GM12878 (cell line): ENCODE measurements at regions not wholly inside any gene's neighbourhood (a gene's known extent, or its start where the extent isn't known, plus 50 kb on each side); places are given as distances from the start of the nearest gene placed in this dataset.
A peak's percentile ranks its signal among the peaks of the same experiment; 100 is the strongest.

Experiments used
- ATAC-seq: fragments of 200-7000 bp; cut with Tn5 transposase; 3 replicates; pipeline ENCODE4 v1.9.1; 2020; ENCODE audit warnings: mild to moderate bottlenecking, moderate library complexity
- BruUV-seq: library from RNA; stranded (reverse); fragments of 400-500 nt; replicated peaks from 2 replicates; lab custom pipeline; 2021; lab: Mats Ljungman, UMichigan
- CTCF ChIA-PET: fragments of 300-600 bp; sonication (Branson Sonifier 250); formaldehyde crosslinking; extraction: SDS; loops from one replicate; lab custom pipeline; 2021; ENCODE audit warnings: inconsistent platforms; lab: Yijun Ruan, JAX
- POLR2A ChIA-PET: fragments of 350-600 bp; formaldehyde crosslinking; extraction: SDS; loops from one replicate; lab custom pipeline; 2021; ENCODE audit warnings: inconsistent platforms; lab: Charles Lee
- RAD21 ChIA-PET: fragments of 300-600 bp; sonication (Branson Sonifier 250); formaldehyde crosslinking; loops from one replicate; lab custom pipeline; 2023; ENCODE audit warnings: antibody characterized with exemption; ENCODE audit not compliant: unreplicated experiment; lab: Charles Lee
- SMC1A ChIA-PET: fragments of 300-600 bp; sonication (Branson Sonifier 250); formaldehyde crosslinking; loops from one replicate; lab custom pipeline; 2023; ENCODE audit not compliant: unreplicated experiment, uncharacterized antibody; lab: Charles Lee
- DNase-seq: peaks from one replicate; pipeline ENCODE4 v3.0.0-alpha.2; 2011; ENCODE audit warnings: low read depth, low spot score
- FAIRE-seq: peaks from 3 replicates; lab custom pipeline; 2011; peaks lifted over from hg19 to GRCh38; lab: Jason Lieb, UNC
- H2AFZ ChIP-seq: 2 replicates; pipeline ENCODE4 v1.6.0; 2011; ENCODE audit warnings: low read depth, low read length, control low read depth; ENCODE audit not compliant: control insufficient read depth
- H3K27ac ChIP-seq: 2 replicates; pipeline ENCODE4 v1.5.1; 2011; ENCODE audit warnings: control low read depth; ENCODE audit not compliant: control insufficient read depth, insufficient read depth
- H3K27me3 ChIP-seq, 2 experiments: replicated peaks in 1 of 2; 2 replicates each; pipeline versions ENCODE4 v1.6.0 to v1.6.1; 2011; ENCODE audit warnings: low read length in 1 of 2; ENCODE audit not compliant: control insufficient read depth in 2 of 2, insufficient read depth in 2 of 2
- H3K36me3 ChIP-seq, 2 experiments: 2 replicates each; pipeline ENCODE4 v1.5.1; 2011; ENCODE audit warnings: low read length in 1 of 2; ENCODE audit not compliant: control insufficient read depth in 2 of 2, insufficient read depth in 2 of 2
- H3K4me1 ChIP-seq: 2 replicates; pipeline ENCODE4 v1.6.1; 2011; ENCODE audit warnings: mild to moderate bottlenecking, low read length, moderate library complexity, mixed read lengths; ENCODE audit not compliant: control insufficient read depth, insufficient read depth
- H3K4me2 ChIP-seq: 2 replicates; pipeline ENCODE4 v1.6.0; 2011; ENCODE audit warnings: control low read depth; ENCODE audit not compliant: control insufficient read depth, insufficient read depth
- H3K4me3 ChIP-seq: fragments of 200-600 bp; sonication (generic); 2 replicates; pipeline ENCODE4 v1.5.1; 2016
- H3K79me2 ChIP-seq: 2 replicates; pipeline ENCODE4 v1.6.0; 2011; ENCODE audit warnings: low read length; ENCODE audit not compliant: control insufficient read depth, insufficient read depth
- H3K9ac ChIP-seq: 2 replicates; pipeline ENCODE4 v1.8.0; 2011; ENCODE audit warnings: low read length, control low read depth, mixed read lengths; ENCODE audit not compliant: control insufficient read depth, insufficient read depth
- H3K9me3 ChIP-seq: replicated peaks from 3 replicates; pipeline ENCODE4 v1.5.1; 2011; ENCODE audit warnings: mild to moderate bottlenecking, low read length; ENCODE audit not compliant: control insufficient read depth, insufficient read depth
- H4K20me1 ChIP-seq: 2 replicates; pipeline ENCODE4 v1.6.0; 2011; ENCODE audit not compliant: control insufficient read depth, insufficient read depth
- ATF7 ChIP-seq: fragments of 450-650 bp; IDR thresholded peaks from 2 replicates; pipeline ENCODE4 v1.6.1; 2016; ENCODE audit warnings: low read depth, mild to moderate bottlenecking
- CREB1 ChIP-seq: IDR thresholded peaks from 2 replicates; pipeline ENCODE4 v1.6.1; 2012; ENCODE audit warnings: low read depth, mild to moderate bottlenecking, inconsistent platforms
- CREM ChIP-seq: IDR thresholded peaks from 2 replicates; pipeline ENCODE4 v1.6.1; 2014; ENCODE audit warnings: antibody characterized with exemption, low read depth
- FOXM1 ChIP-seq: IDR thresholded peaks from 2 replicates; pipeline ENCODE4 v1.6.1; 2012; ENCODE audit warnings: low read depth, mild to moderate bottlenecking, inconsistent platforms, low read length, moderate library complexity
- JUNB ChIP-seq: IDR thresholded peaks from 2 replicates; pipeline ENCODE4 v1.6.1; 2016; ENCODE audit warnings: antibody characterized with exemption, mild to moderate bottlenecking
- LARP7 ChIP-seq: fragments of 450-650 bp; IDR thresholded peaks from 2 replicates; pipeline ENCODE4 v1.6.1; 2017; ENCODE audit warnings: mild to moderate bottlenecking
- MAX ChIP-seq: IDR thresholded peaks from 2 replicates; pipeline ENCODE4 v1.6.1; 2012; ENCODE audit warnings: low read depth, low read length, improper control_type of control experiment
- MEF2A ChIP-seq: IDR thresholded peaks from 2 replicates; pipeline ENCODE4 v1.6.1; 2011; ENCODE audit warnings: low read depth, mild to moderate bottlenecking, low read length, moderate library complexity; ENCODE audit not compliant: insufficient read depth
- MTA2 ChIP-seq: fragments of 450-650 bp; IDR thresholded peaks from 2 replicates; pipeline ENCODE4 v1.6.1; 2016; ENCODE audit warnings: low read depth, mild to moderate bottlenecking, moderate library complexity
- MYC ChIP-seq: IDR thresholded peaks from 2 replicates; pipeline ENCODE4 v1.6.1; 2011; ENCODE audit warnings: mild to moderate bottlenecking, low read length, moderate library complexity, inconsistent platforms; ENCODE audit not compliant: insufficient read depth, insufficient replicate concordance, insufficient read length, severe bottlenecking
- NFIC ChIP-seq: IDR thresholded peaks from 2 replicates; pipeline ENCODE4 v1.6.1; 2012; ENCODE audit warnings: low read depth, mild to moderate bottlenecking, inconsistent platforms, low read length, moderate library complexity
- POU2F2 ChIP-seq: IDR thresholded peaks from 3 replicates; pipeline ENCODE4 v1.6.1; 2011; ENCODE audit warnings: low read depth, mild to moderate bottlenecking, low read length, borderline replicate concordance
- RELB ChIP-seq: fragments of 450-650 bp; IDR thresholded peaks from 2 replicates; pipeline ENCODE4 v1.6.1; 2017; ENCODE audit warnings: low read depth, mild to moderate bottlenecking, moderate library complexity
- SIX5 ChIP-seq: IDR thresholded peaks from 2 replicates; pipeline ENCODE4 v1.6.1; 2011; ENCODE audit warnings: mild to moderate bottlenecking, low read depth, low read length, moderate library complexity; ENCODE audit not compliant: severe bottlenecking
- SPI1 ChIP-seq: IDR thresholded peaks from 2 replicates; pipeline ENCODE4 v1.6.1; 2011; ENCODE audit warnings: low read depth, mild to moderate bottlenecking, low read length, moderate library complexity, borderline replicate concordance; ENCODE audit not compliant: insufficient read depth
- STAT3 ChIP-seq: IDR thresholded peaks from 2 replicates; pipeline ENCODE4 v1.6.1; 2011; ENCODE audit warnings: low read depth, low read length, improper control_type of control experiment
- SUZ12 ChIP-seq: fragments of 200-600 bp; sonication (generic); IDR thresholded peaks from one replicate; pipeline ENCODE4 v1.6.1; 2018; ENCODE audit warnings: antibody characterized with exemption, mild to moderate bottlenecking; ENCODE audit not compliant: unreplicated experiment
- ZNF274 ChIP-seq: IDR thresholded peaks from one replicate; pipeline ENCODE4 v1.8.0; 2011; ENCODE audit not compliant: insufficient read length, insufficient read depth
- WGBS: methylation state at CpG from one replicate; pipeline ENCODE4 v1.1.6; 2016; ENCODE audit warnings: low lambda C conversion rate; ENCODE audit not compliant: insufficient replicate concordance, insufficient coverage; ENCODE audit errors: missing lambda C conversion rate; 5-methylcytosine and 5-hydroxymethylcytosine counted together
- in situ Hi-C: fragments of 300-500 bp; cut with MboI; formaldehyde crosslinking; loops from 9 replicates; pipeline ENCODE4 v1.14.3; 2018; ENCODE audit warnings: mixed read lengths
- intact Hi-C: fragments of 100-400 bp; cut with micrococcal nuclease; formaldehyde crosslinking; loops from one replicate; pipeline ENCODE4 v1.14.2; 2022; ENCODE audit not compliant: unreplicated experiment
- TF ChIP-seq, protein P1 (sequence below): IDR thresholded peaks from 2 replicates; pipeline ENCODE4 v1.6.1; 2012; ENCODE audit warnings: mild to moderate bottlenecking, low read depth, low read length

GRCh38 chr2:226304308-226304707 is 495.3 kb downstream of the IRS1 start:
- no peaks in the 10 kb centered on the region for H3K4me1 ChIP-seq
- H3K79me2 ChIP-seq: no peaks in the 10 kb centered on the region
- H2AFZ ChIP-seq: no peak overlapping the region
- H3K27me3 ChIP-seq: no peaks in the 10 kb centered on the region
- no TSS peak for BruUV-seq
- H3K36me3 ChIP-seq: no peaks in the 10 kb centered on the region
- no peak overlapping the region for H3K27ac ChIP-seq
- FAIRE-seq (no peak), DNase-seq (no peak), ATAC-seq (peak; percentile 36)
- POLR2A ChIA-PET: no interaction called here
- TF ChIP-seq ATF7 (peak; percentile 84), SIX5 (no peak), POU2F2 (no peak), SPI1 (no peak), CREM (peak; percentile 25; the same call in 1 of the 2 replicates), MAX (no peak), NFIC (peak; percentile 74; the same call in 1 of the 2 replicates), RELB (peak; percentile 53; the same call in 1 of the 2 replicates), MEF2A (0 out of 2 replicates have a peak, but pooled peaks have one; percentile 27), LARP7 (no peak), SUZ12 (no peak), JUNB (peak; percentile 81), CREB1 (peak; percentile 30; the same call in 1 of the 2 replicates), STAT3 (no peak), ZNF274 (no peak), MYC (no peak), MTA2 (peak; percentile 72; the same call in 1 of the 2 replicates), FOXM1 (peak; percentile 67; the same call in 1 of the 2 replicates)
- TF ChIP-seq, protein P1, sequence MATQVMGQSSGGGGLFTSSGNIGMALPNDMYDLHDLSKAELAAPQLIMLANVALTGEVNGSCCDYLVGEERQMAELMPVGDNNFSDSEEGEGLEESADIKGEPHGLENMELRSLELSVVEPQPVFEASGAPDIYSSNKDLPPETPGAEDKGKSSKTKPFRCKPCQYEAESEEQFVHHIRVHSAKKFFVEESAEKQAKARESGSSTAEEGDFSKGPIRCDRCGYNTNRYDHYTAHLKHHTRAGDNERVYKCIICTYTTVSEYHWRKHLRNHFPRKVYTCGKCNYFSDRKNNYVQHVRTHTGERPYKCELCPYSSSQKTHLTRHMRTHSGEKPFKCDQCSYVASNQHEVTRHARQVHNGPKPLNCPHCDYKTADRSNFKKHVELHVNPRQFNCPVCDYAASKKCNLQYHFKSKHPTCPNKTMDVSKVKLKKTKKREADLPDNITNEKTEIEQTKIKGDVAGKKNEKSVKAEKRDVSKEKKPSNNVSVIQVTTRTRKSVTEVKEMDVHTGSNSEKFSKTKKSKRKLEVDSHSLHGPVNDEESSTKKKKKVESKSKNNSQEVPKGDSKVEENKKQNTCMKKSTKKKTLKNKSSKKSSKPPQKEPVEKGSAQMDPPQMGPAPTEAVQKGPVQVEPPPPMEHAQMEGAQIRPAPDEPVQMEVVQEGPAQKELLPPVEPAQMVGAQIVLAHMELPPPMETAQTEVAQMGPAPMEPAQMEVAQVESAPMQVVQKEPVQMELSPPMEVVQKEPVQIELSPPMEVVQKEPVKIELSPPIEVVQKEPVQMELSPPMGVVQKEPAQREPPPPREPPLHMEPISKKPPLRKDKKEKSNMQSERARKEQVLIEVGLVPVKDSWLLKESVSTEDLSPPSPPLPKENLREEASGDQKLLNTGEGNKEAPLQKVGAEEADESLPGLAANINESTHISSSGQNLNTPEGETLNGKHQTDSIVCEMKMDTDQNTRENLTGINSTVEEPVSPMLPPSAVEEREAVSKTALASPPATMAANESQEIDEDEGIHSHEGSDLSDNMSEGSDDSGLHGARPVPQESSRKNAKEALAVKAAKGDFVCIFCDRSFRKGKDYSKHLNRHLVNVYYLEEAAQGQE: no peak
- no peak overlapping the region for H3K4me3 ChIP-seq
- CTCF ChIA-PET: no interaction called here
- no peaks in the 10 kb centered on the region for H3K9me3 ChIP-seq
- in situ Hi-C loops: no loop called here
- SMC1A ChIA-PET: interaction anchor here (1.3 to 2.1 kb wide), 3 partner anchors 11 to 31 kb away, joined by 3 to 8 read pairs (median 5); no protein-coding TSS in a partner anchor
- no peaks in the 10 kb centered on the region for H4K20me1 ChIP-seq
- H3K4me2 ChIP-seq: no peak overlapping the region
- RAD21 ChIA-PET: no interaction called here
- no peak overlapping the region for H3K9ac ChIP-seq
- 0% methylated on average over 3 of the region's 3 CpGs for WGBS
- intact Hi-C loops: no loop called here
